ENCODE measurements at regions not wholly inside any gene's neighbourhood (a gene's known extent, or its start where the extent isn't known, plus 50 kb on each side); places are given as distances from the start of the nearest gene placed in this dataset.

DNA sequence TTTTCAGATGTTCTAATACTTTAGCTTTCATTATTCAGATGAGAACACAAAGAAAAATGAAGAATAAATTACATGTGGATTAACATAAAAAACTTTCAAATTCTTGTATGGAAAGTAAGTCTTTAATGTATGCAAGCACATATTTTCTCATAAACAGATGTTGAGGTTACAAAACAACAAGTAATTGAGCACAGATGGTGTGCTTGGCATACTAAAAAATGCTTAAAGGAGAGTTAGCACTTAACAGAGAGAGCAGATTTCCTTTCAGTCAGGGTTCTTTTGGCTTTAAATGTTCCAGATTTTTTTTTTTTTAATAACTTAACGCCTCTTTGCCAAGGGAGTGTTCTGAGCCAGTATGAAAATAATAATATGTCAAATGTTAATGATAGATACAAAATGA, 96.0 kb downstream of the RASSF9 start:
- TF ChIP-seq EZH2 (IDR thresholded peaks at IDR 0.05; ENCODE audit: low read depth): no peak
- TF ChIP-seq, protein P1, sequence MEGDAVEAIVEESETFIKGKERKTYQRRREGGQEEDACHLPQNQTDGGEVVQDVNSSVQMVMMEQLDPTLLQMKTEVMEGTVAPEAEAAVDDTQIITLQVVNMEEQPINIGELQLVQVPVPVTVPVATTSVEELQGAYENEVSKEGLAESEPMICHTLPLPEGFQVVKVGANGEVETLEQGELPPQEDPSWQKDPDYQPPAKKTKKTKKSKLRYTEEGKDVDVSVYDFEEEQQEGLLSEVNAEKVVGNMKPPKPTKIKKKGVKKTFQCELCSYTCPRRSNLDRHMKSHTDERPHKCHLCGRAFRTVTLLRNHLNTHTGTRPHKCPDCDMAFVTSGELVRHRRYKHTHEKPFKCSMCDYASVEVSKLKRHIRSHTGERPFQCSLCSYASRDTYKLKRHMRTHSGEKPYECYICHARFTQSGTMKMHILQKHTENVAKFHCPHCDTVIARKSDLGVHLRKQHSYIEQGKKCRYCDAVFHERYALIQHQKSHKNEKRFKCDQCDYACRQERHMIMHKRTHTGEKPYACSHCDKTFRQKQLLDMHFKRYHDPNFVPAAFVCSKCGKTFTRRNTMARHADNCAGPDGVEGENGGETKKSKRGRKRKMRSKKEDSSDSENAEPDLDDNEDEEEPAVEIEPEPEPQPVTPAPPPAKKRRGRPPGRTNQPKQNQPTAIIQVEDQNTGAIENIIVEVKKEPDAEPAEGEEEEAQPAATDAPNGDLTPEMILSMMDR (conservative IDR thresholded peaks at IDR 0.05): no peak
- no peak for DNase-seq
- no peaks in the 10 kb centered on the region for H3K36me3 ChIP-seq (ENCODE audit: low read depth)
- H3K4me3 ChIP-seq: no peak overlapping the region
- H2AFZ ChIP-seq: no peak overlapping the region
- no peaks in the 10 kb centered on the region for H3K4me1 ChIP-seq (replicated peaks; ENCODE audit: insufficient read depth)
- intact Hi-C loops (cut with micrococcal nuclease; ENCODE audit: unreplicated experiment): no loop called here
- no peaks in the 10 kb centered on the region for H3K27me3 ChIP-seq (ENCODE audit: insufficient read depth, low read depth)
- no peak overlapping the region for H3K27ac ChIP-seq
- H3F3A ChIP-seq (ENCODE audit: insufficient read depth, low read depth): no peaks in the 10 kb centered on the region
- POLR2A ChIA-PET (ENCODE audit: unreplicated experiment): no interaction called here
- CTCF ChIA-PET: no interaction called here
- no peaks in the 10 kb centered on the region for H3K9me3 ChIP-seq (ENCODE audit: insufficient read depth, low read depth)
- no peaks in the 10 kb centered on the region for H3K9me2 ChIP-seq (ENCODE audit: insufficient read depth)
- BruUV-seq (replicated peaks): no TSS peak
- H3K4me2 ChIP-seq: no peak overlapping the region
- H4K20me1 ChIP-seq (ENCODE audit: insufficient read depth): no peaks in the 10 kb centered on the region
- H3K79me2 ChIP-seq (ENCODE audit: low read depth): no peaks in the 10 kb centered on the region

DNA sequence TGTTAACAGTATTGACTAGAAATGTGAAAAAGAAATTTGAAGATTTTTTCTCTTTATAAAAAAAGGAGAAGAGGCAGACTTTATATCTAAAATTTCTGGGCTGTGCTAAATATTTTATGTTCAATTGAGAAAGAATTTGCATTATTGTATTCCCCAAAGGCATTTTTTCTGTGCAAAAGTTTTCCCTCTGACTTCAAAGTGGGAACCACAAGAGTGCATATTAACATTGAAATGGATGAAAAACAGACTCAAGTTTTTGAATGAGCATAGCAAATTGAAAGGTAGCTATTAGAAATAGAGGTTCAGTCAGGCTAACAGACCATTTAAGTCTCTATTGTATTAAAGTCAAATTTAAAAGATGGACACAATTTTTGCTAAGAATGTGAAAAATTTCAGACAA, 95.2 kb downstream of the RASSF9 start:
- H4K20me1 ChIP-seq (ENCODE audit: insufficient read depth): no peaks in the 10 kb centered on the region
- H3K4me3 ChIP-seq: no peak overlapping the region
- H3K27ac ChIP-seq: no peak overlapping the region
- H3K9me2 ChIP-seq (ENCODE audit: insufficient read depth): no peaks in the 10 kb centered on the region
- no TSS peak for BruUV-seq (replicated peaks)
- no peaks in the 10 kb centered on the region for H3K79me2 ChIP-seq (ENCODE audit: low read depth)
- ChIA-PET POLR2A (ENCODE audit: unreplicated experiment) (no interaction called here), CTCF (no interaction called here)
- H3F3A ChIP-seq (ENCODE audit: insufficient read depth, low read depth): no peaks in the 10 kb centered on the region
- TF ChIP-seq, protein P1 (conservative IDR thresholded peaks at IDR 0.05): no peak
- TF ChIP-seq EZH2 (IDR thresholded peaks at IDR 0.05; ENCODE audit: low read depth): no peak
- H3K9me3 ChIP-seq (ENCODE audit: insufficient read depth, low read depth): no peaks in the 10 kb centered on the region
- DNase-seq: no peak
- intact Hi-C loops (cut with micrococcal nuclease; ENCODE audit: unreplicated experiment): no loop called here
- no peaks in the 10 kb centered on the region for H3K27me3 ChIP-seq (ENCODE audit: insufficient read depth, low read depth)
- no peak overlapping the region for H3K4me2 ChIP-seq
- no peaks in the 10 kb centered on the region for H3K36me3 ChIP-seq (ENCODE audit: low read depth)
- no peaks in the 10 kb centered on the region for H3K4me1 ChIP-seq (replicated peaks; ENCODE audit: insufficient read depth)
- H2AFZ ChIP-seq: no peak overlapping the region

DNA sequence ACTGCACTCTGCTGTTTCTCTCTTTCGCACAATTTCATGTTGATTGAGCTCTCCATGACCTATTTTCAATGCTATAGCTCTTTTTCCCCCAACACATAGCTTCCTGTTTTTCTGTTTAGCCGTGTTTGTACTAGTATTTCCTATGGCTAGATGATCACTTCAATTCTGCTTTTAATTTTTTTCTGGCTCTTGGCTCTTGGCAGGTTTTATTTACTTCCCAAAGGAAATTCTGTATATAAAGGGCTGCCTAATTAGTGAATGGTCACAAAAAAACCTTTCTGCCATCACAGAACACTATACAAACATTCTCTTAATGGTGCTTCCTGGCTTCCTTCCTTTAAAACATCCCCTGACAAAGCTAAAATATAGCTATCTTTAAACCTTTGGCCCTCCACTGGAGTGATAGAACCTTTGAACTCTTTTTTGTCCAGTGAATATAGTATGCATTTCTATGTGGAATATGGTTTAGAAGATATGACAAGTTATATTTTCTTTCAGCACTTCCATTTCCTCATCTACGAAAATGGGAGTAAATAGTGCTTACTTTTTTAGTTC, 88.2 kb downstream of the RASSF9 start:
- TF ChIP-seq, protein P1 (conservative IDR thresholded peaks at IDR 0.05): no peak
- no peak for TF ChIP-seq EZH2 (IDR thresholded peaks at IDR 0.05; ENCODE audit: low read depth)
- Histone ChIP-seq H2AFZ (no peak overlapping the region), H3K36me3 (ENCODE audit: low read depth) (no peaks in the 10 kb centered on the region), H3K4me3 (no peak overlapping the region), H3K79me2 (ENCODE audit: low read depth) (no peaks in the 10 kb centered on the region), H3F3A (ENCODE audit: insufficient read depth, low read depth) (no peaks in the 10 kb centered on the region), H3K9me3 (ENCODE audit: insufficient read depth, low read depth) (no peaks in the 10 kb centered on the region), H4K20me1 (ENCODE audit: insufficient read depth) (no peaks in the 10 kb centered on the region), H3K9me2 (ENCODE audit: insufficient read depth) (no peaks in the 10 kb centered on the region), H3K27me3 (ENCODE audit: insufficient read depth, low read depth) (no peaks in the 10 kb centered on the region), H3K4me1 (replicated peaks; ENCODE audit: insufficient read depth) (no peaks in the 10 kb centered on the region), H3K27ac (no peak overlapping the region), H3K4me2 (no peak overlapping the region)
- ChIA-PET CTCF (no interaction called here), POLR2A (ENCODE audit: unreplicated experiment) (no interaction called here)
- DNase-seq: no peak
- intact Hi-C loops (cut with micrococcal nuclease; ENCODE audit: unreplicated experiment): no loop called here
- BruUV-seq (replicated peaks): no TSS peak

All from PC-9 (cell line).